DMS 273 (cell line): ENCODE measurements at regions not wholly inside any gene's neighbourhood (a gene's known extent, or its start where the extent isn't known, plus 50 kb on each side); places are given as distances from the start of the nearest gene placed in this dataset.
"Not testable (repeated sequence)": the region's sequence is repeated elsewhere in the genome, so short reads cannot be mapped to it uniquely, and the experiment has no call there.

Experiments used
- DNase-seq: peaks from one replicate; lab custom pipeline; 2025; ENCODE audit not compliant: unreplicated experiment; lab: John Stamatoyannopoulos, UW

DNA sequence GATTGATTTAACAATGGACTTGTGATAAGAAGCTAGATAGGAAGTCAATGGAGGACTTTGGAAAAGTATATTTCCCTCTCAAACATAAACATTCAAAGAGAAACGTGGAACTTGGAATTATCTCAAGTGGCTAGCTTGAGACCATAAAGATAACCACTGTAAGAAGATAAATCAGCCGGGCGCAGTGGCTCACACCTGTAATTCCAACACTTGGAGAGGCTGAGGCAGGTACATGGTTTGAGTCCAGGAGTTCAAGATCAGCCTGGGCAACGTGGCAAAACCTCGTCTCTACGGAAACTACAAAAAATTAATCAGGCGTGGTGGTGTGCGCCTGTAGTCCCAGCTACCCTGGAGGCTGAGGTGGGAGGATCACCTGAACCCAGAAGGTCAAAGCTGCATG, 405.9 kb upstream of the ACVR2A start:
- no peak for DNase-seq

DNA sequence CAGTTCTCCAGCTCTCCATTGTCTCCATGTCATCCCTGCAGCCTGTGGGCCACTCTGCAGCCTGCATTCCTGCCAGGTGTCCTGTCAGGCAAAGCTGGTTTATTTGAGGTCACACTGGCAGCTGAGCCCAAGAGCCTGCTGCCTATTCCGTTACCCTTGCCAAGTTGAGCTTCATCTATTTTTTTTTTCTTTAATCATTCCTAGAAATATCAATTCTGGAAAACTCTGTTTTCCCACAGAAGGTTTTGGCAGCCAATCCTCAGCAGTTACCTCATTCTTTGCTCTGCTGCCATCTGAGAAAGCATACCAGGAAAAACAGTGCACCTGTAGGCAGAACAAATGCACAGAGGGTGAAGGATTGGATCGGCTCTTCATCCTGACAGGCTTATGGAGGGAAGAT, 411.0 kb upstream of the ACVR2A start:
- peak; percentile 3 for DNase-seq

DNA sequence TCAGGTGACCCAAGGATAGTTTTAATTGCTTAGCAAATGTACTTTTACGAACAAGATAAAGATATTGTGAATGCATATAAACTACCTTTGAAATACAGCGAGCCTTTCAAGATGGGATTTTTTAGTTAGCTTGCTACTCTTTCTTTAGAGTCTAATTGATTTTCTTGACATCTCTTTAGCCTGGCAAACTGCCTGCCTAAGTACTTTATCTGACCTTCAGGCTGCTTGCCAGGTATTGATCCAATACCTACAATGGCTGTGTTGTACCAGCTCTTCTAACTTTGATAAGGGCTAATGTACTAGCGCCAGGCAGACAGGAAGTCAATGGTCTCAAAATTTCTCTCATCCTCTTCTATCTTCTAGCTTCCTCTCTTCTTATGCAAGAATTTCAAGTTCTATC, 414.4 kb upstream of the ACVR2A start:
- DNase-seq, result no peak

DNA sequence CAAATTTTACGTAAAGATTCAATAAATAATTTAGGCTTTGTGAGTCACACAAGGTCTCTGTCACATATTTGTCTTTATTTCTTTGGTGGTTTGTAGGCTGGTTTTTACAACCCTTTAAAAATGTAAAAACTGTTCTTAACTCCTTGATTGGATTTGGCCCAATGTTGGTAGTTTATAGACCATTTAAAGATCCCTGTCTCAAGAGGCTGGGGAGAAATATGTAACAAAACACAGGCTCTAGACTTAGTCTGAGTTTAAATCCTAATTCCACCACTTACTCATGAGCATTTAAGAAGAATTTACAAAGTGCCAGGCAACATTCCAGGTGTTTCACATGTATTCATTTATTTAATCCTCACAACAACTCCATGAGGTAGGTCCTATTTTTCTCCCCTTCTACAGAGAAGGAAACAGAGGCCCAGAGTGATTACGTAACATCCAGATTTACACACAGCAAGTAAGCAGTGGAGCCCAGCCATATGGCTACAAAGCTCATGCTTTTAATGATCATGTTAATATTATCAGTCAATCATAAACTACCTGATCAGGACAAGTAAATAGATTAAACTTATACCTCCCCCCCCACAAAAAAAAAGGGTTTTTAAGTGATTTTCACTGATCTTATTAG, 416.6 kb upstream of the ACVR2A start:
- no peak for DNase-seq

DNA sequence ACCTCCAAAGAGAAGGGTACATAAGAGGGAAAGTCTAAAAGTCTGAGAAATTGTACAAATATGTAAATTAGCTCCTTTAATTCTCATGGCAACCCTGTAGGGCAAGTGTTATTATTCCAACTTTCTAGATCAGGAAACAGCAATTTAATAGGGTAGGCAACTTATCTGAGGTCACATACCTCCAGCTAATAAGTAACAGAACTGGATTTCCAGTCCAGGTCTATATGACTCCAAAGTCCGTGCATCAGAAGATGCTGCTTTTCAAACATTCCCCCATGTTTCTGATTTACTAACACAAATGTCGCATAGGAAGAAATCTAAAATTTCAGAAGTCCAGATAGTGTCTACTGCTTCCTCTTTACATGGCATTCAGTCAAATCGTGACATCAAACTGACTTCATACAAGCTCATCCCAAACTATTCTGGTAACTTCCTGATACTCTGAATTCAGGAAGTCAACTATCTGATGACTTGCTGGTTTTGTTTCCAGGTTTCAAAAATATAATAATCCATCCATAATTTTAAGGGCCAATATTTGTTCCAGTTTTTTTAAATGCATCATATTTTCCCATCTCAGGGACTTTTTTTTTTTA, 419.3 kb upstream of the ACVR2A start:
- DNase-seq, result no peak

DNA sequence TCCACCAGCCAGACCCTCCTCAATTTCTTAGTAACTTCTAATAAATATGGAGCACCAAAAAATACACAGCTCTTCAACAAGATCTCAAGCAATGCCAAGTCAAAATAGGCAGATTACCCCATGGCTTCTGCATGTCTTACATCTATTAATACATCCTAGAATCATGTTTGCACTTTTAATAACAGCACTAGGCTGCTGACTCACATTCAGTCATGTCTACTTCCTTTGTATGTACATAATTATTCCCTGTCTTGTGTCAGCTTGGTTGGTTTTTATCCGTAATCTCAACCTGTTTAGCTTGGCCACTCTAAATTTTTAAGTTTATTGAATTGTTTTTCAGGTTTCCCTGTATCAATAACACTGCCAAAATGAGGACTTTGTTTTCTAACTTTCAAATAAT, 420.1 kb upstream of the ACVR2A start:
- no peak for DNase-seq

DNA sequence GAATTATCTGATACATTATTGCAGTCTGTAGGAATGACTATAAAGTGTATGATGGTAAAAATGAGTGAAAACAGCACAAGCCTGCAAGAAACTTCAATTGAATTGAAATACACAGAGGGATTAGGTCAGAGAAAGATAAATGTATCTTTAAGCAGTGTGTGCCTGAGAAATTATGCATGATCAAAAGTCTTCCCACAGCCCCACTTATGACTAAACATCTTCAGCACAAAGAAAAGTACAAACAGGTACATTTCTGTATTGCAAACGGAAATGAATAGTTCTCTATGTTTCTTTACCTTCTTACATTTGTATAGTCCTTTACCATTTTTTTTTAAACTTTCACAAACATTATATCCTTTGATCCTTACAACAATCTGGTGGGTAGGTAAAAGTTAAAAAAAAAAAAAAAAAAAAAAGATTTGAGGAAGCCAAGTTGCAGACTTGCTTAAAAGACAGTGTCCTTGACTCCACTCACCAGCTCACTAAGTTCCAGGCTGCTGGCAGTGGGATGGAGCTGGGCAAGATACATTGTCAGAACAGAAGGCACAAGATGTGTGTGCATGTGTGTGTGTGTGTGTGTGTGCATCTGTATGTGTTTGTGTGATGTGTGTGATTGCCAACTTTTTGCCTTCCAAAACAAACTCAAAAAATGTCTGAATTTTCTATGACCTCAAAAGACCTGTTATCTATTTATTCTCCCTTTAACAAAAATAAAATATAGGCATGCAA, 423.7 kb upstream of the ACVR2A start:
- no peak for DNase-seq

DNA sequence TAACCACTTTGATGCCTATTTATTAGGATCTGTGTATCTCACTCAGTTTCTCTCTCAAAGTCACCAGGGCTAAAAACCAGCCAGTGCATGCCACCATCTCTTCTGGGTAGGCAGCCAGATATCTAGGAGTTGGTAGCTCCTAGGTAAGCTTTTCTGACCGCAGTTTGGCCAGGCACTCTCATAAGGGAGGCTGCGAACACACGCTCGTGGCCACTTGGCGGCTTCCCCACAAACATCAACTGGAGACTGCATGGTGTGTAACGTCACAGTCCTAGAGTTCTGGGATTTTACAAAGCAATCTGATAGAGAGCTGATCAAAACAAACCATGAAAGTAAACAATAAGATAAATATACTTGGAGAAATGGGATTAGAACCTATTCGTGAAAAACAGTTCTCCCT, 424.3 kb upstream of the ACVR2A start:
- DNase-seq, result no peak

DNA sequence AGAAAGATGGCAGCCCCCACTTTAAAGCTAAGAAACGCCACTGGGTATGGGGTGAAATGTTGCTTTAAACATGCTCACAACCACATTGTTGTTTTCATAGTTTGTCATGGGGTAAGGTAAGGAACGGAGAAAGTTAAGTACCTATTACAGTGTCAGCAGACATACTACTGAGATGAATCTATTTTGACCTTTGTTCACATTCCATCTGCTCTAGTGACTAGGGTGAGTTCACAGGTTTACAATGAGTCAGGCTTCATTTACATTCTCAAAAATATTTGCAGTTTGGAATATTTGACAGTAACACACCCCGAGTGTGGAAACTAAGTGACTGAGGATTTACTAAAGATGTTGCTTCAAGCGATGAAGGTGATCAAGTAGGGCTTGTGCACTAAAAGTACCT, 428.7 kb upstream of the ACVR2A start:
- DNase-seq, result no peak

DNA sequence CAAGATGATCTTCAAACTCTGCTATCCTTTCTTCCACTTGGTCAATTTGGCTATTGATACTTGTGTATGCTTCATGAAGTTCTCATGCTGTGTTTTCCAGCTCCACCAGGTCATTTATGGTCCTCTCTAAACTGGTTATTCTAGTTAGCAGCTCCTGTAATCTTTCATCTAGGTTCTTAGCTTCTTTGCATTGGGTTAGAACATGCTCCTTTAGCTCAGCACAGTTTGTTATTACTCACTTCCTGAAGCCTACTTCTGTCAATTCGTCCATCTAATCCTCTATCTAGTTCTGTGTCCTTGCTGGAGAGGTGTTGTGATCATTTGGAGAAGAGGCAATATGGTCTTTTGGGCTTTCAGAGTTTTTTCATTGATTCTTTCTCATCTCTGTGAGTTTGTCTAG, 430.2 kb upstream of the ACVR2A start:
- not testable (repeated sequence) for DNase-seq

DNA sequence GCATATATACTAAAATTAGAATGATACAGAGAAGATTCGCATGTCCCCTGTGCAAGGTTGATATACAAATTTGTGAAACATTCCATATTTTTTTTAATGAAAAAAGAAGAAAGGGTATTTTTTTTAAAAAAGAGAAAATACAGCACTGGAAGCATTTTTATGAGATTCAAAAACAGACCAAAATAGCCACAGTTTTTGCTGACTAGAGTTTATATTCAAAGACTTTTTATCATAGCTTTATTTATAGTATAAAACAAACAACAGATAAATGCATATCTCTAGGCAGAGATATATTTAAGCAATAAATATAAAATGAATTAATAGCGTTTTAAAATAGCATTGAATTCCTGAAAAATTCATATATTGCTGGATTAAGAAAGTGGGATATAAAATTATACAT, 436.5 kb upstream of the ACVR2A start:
- no peak for DNase-seq

DNA sequence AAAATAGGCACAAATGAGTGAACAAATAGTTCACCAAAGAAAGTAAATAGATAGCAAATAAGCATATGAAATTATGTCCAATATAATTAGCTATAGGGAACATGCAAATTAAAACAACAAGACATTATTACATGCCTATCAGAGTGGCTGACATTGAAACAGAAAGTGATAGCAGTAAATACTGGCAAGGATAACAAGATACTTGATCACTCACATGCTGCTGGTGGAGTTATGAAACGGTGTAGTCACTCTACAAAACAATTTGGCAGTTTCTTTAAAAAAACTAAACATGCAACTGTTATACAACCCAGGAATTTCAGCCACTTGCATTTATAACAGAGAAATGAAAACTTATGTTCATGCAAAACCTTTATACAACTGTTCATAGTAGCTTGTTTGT, 439.2 kb upstream of the ACVR2A start:
- DNase-seq, result no peak

DNA sequence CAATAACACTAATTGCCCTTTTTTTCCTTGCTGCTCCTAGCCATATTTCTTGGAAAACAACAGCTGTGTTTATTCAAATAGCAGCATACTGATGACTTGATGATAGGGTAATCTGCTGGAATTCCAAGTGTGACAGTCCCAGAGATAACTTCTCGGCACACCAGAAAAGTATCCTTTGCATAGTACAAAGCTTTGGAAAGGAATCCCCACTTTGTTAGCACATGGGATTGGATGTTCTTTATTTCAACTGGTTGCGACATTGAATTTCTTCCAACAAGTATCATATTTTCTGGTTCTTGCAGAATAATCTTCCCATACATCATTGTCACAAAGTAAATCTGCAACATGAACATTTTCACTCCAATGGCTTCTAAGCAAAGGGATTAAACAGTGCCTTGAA, 445.8 kb upstream of the ACVR2A start:
- DNase-seq, result no peak

DNA sequence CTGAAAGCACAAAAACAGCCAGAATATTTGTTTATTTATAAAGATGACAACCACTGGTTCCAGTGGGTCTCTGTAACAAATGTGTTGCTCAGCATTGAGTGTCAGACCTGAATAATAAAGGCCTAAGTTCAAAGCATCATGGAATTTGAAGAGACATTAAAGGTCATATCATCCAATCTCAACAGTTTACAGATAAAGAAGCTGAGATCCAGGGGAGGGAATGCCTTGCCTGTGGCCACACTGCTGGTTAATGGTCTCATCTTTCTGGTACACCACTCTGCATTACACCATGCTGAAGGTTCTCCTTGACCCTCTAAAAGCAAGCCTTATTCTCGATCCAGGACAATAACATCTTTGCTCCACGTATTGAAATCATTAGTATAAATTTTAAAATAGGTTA, 446.5 kb upstream of the ACVR2A start:
- no peak for DNase-seq

DNA sequence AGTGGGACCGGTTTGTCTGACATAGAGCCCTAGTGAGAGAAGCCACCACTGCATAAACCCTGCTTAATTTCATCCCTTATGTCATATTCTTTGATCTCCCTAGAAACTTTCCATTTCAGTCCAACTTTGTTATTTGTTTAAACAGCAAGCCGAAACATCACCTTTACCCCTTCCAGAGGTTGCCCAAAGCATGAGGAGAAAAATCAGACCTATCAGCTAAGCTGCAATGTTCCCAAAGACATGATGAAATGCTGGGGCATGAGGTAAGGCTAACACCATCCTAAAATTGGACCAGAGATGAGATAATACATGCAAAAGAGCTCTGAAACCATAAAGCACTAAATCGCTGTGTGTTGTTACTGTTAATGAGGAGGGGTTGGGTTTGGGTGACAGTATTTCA, 447.9 kb upstream of the ACVR2A start:
- DNase-seq, result no peak

DNA sequence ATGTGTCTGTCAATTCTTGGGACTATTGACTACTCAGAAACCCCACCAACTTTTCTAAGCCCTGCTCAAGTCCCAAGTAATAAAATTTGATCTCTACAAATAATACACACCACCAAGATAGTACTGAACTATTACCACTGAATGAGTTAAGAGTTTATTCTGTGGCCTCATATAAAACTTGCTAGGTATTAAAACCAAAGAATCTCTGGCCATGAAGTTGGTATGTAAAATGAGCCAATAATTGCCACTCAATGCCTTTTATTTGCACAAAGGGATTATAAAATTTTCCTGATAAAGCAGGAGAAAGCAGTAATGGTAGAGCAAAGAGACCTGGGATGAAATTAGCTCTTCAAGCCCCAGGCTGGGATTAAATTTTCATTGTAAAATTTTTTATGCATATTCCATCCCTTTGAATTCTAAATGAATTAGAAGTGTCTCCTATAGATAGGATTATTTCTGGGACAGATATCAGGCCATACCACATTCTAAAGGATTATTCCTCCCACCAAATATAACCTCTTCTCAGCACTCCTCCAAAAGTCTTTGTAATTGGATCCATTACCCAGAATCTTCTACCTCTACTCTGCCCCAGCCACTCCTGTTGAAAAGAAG, 450.5 kb upstream of the ACVR2A start:
- DNase-seq, result no peak

DNA sequence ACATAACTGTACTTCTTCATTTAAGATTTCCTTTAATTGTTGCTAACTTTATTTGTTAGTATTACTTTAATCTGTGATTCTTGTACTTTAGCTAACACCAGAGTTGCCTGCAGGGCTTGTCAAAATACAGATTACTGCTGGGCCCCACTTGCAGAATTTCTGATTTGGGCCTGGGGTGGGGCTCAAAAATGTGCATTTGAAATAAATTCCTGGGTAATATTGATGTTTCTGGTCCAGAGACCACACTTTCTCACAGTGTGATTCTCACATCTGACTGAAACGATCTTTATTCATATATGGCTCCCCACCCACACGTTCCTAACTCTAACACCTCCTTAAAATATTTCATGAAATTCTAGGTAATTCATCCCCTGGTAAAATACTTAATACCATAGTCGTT, 452.6 kb upstream of the ACVR2A start:
- DNase-seq, result no peak

DNA sequence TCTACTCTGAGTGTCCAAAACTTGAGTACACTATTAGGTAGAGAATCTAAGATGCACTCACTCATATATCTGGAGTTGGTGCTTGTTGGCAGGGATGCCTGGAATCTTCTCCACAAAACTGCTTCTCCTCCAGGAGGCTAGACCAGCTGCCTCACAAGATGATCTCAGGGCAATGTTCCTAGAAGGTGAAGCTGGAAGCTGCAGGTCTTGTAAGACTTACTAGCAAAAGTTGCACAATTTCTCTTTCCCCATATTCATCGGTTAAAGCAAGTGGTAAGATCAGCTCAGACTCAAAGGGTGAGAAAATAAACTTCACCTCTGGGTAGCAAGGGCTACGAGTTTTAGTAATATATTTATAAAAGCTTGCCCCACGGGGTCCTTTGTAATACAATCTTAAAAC, 454.4 kb upstream of the ACVR2A start:
- no peak for DNase-seq

DNA sequence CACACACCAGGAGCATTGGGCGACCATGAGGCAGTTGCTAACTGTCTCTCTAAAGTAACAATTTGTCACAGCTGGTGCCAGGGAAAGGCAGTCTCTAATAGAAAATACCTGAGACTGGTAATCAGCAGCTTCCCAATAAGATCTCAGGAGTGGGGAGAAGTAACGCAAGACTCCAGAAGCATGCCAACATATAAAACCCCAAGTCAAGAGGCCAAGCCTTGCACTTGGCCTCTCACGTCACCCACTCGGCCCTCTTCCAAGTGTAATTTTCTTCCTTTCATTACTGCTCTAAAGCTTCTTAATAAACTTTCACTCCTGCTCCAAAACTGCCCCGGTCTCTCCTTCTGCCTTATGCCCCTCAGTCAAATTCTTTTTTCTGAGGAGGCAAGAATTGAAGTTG, 455.6 kb upstream of the ACVR2A start:
- no peak for DNase-seq

DNA sequence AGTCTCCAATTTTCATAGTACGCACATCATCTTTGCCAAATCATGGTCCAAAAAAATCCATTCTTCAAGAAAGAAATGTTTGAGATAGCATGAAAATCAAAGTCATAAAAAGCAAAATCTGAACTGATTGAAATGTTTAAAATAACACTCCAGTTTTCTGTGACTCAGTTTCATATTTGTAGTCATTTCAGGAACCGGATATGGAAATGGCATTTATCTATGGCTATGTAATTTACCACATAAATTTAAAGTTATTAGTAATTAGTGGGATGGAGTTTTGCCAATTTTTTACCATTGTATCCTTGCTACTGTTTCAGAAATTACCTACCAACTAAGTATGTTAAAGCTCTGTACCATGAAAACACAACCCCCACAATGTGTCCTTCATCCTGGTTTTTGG, 456.6 kb upstream of the ACVR2A start:
- DNase-seq, result no peak

DNA sequence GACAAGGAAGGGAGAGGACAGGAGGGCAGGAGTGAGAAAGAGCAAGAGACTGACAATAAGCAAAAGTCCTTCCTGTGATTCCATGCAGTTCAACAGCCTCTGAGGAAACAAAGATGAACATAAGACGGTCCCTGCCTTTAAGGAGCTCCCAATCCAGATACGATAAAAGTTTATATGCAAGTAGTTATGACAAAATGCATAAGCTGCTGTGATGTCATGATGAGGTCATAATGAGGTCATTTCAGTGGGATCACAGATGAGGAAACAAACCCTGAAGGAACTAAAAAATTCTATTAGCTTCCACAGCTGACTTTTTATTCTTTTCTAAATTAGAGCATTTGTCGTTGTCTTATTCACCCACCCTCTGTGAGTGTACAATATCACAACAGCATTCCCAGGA, 458.5 kb upstream of the ACVR2A start:
- DNase-seq, result peak; percentile 10

DNA sequence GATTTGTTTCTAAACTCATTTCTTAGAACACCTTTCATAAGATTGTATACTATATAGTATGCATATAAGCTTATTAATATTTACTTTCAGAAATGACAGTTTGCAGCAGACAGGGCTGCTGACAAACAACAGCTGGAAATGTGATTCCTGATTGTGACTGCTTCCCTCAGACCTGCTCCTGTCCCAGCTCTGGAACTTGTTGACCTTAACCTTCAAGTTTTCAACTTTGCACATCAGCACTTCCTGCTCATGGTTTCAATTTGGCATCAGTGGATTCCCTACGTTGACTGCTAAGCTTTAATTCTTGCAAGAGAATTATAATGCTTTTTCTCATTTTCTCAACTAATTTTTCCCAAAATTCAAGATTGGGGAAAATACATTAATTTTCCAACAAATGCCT, 459.2 kb upstream of the ACVR2A start:
- no peak for DNase-seq
